GM12878 (cell line): ENCODE measurements at regions not wholly inside any gene's neighbourhood (a gene's known extent, or its start where the extent isn't known, plus 50 kb on each side); places are given as distances from the start of the nearest gene placed in this dataset.

ENCODE experiments used
- ATAC-seq: fragments of 200-7000 bp; cut with Tn5 transposase; 3 replicates; pipeline ENCODE4 v1.9.1; 2020; ENCODE audit warnings: mild to moderate bottlenecking, moderate library complexity
- BruUV-seq: library from RNA; stranded (reverse); fragments of 400-500 nt; replicated peaks from 2 replicates; lab custom pipeline; 2021; lab: Mats Ljungman, UMichigan
- CTCF ChIA-PET: fragments of 300-600 bp; sonication (Branson Sonifier 250); formaldehyde crosslinking; extraction: SDS; loops from one replicate; lab custom pipeline; 2021; ENCODE audit warnings: inconsistent platforms; lab: Yijun Ruan, JAX
- POLR2A ChIA-PET: fragments of 350-600 bp; formaldehyde crosslinking; extraction: SDS; loops from one replicate; lab custom pipeline; 2021; ENCODE audit warnings: inconsistent platforms; lab: Charles Lee
- RAD21 ChIA-PET: fragments of 300-600 bp; sonication (Branson Sonifier 250); formaldehyde crosslinking; loops from one replicate; lab custom pipeline; 2023; ENCODE audit warnings: antibody characterized with exemption; ENCODE audit not compliant: unreplicated experiment; lab: Charles Lee
- SMC1A ChIA-PET: fragments of 300-600 bp; sonication (Branson Sonifier 250); formaldehyde crosslinking; loops from one replicate; lab custom pipeline; 2023; ENCODE audit not compliant: unreplicated experiment, uncharacterized antibody; lab: Charles Lee
- DNase-seq: peaks from one replicate; pipeline ENCODE4 v3.0.0-alpha.2; 2011; ENCODE audit warnings: low read depth, low spot score
- FAIRE-seq: peaks from 3 replicates; lab custom pipeline; 2011; peaks lifted over from hg19 to GRCh38; lab: Jason Lieb, UNC
- H2AFZ ChIP-seq: 2 replicates; pipeline ENCODE4 v1.6.0; 2011; ENCODE audit warnings: low read depth, low read length, control low read depth; ENCODE audit not compliant: control insufficient read depth
- H3K27ac ChIP-seq: 2 replicates; pipeline ENCODE4 v1.5.1; 2011; ENCODE audit warnings: control low read depth; ENCODE audit not compliant: control insufficient read depth, insufficient read depth
- H3K27me3 ChIP-seq, 2 experiments: replicated peaks in 1 of 2; 2 replicates each; pipeline versions ENCODE4 v1.6.0 to v1.6.1; 2011; ENCODE audit warnings: low read length in 1 of 2; ENCODE audit not compliant: control insufficient read depth in 2 of 2, insufficient read depth in 2 of 2
- H3K36me3 ChIP-seq, 2 experiments: 2 replicates each; pipeline ENCODE4 v1.5.1; 2011; ENCODE audit warnings: low read length in 1 of 2; ENCODE audit not compliant: control insufficient read depth in 2 of 2, insufficient read depth in 2 of 2
- H3K4me1 ChIP-seq: 2 replicates; pipeline ENCODE4 v1.6.1; 2011; ENCODE audit warnings: mild to moderate bottlenecking, low read length, moderate library complexity, mixed read lengths; ENCODE audit not compliant: control insufficient read depth, insufficient read depth
- H3K4me2 ChIP-seq: 2 replicates; pipeline ENCODE4 v1.6.0; 2011; ENCODE audit warnings: control low read depth; ENCODE audit not compliant: control insufficient read depth, insufficient read depth
- H3K4me3 ChIP-seq: fragments of 200-600 bp; sonication (generic); 2 replicates; pipeline ENCODE4 v1.5.1; 2016
- H3K79me2 ChIP-seq: 2 replicates; pipeline ENCODE4 v1.6.0; 2011; ENCODE audit warnings: low read length; ENCODE audit not compliant: control insufficient read depth, insufficient read depth
- H3K9ac ChIP-seq: 2 replicates; pipeline ENCODE4 v1.8.0; 2011; ENCODE audit warnings: low read length, control low read depth, mixed read lengths; ENCODE audit not compliant: control insufficient read depth, insufficient read depth
- H3K9me3 ChIP-seq: replicated peaks from 3 replicates; pipeline ENCODE4 v1.5.1; 2011; ENCODE audit warnings: mild to moderate bottlenecking, low read length; ENCODE audit not compliant: control insufficient read depth, insufficient read depth
- H4K20me1 ChIP-seq: 2 replicates; pipeline ENCODE4 v1.6.0; 2011; ENCODE audit not compliant: control insufficient read depth, insufficient read depth
- BCL11A ChIP-seq: IDR thresholded peaks from 2 replicates; pipeline ENCODE4 v1.6.1; 2011; ENCODE audit warnings: low read depth, low read length
- CREB1 ChIP-seq: IDR thresholded peaks from 2 replicates; pipeline ENCODE4 v1.6.1; 2012; ENCODE audit warnings: low read depth, mild to moderate bottlenecking, inconsistent platforms
- EED ChIP-seq: sonication (generic); IDR thresholded peaks from 2 replicates; pipeline ENCODE4 v1.6.1; 2016; ENCODE audit warnings: antibody characterized with exemption, low read depth
- EZH2 ChIP-seq: IDR thresholded peaks from 2 replicates; pipeline ENCODE4 v1.6.1; 2012; ENCODE audit warnings: low read depth, mild to moderate bottlenecking, control low read depth, inconsistent platforms, low read length, borderline replicate concordance; ENCODE audit not compliant: control insufficient read depth
- FOS ChIP-seq: IDR thresholded peaks from 3 replicates; pipeline ENCODE4 v1.6.1; 2011; ENCODE audit warnings: borderline replicate concordance; ENCODE audit not compliant: insufficient read length; ENCODE audit errors: extremely low read depth
- NR2C2 ChIP-seq: IDR thresholded peaks from 2 replicates; pipeline ENCODE4 v1.6.1; 2011; ENCODE audit warnings: borderline replicate concordance, low read depth; ENCODE audit not compliant: control insufficient read depth, insufficient read length
- NR2F1 ChIP-seq: fragments of 450-650 bp; conservative IDR thresholded peaks from 2 replicates; pipeline ENCODE4 v1.6.1; 2017; ENCODE audit warnings: mild to moderate bottlenecking
- SUPT20H ChIP-seq: IDR thresholded peaks from 2 replicates; pipeline ENCODE4 v1.6.1; 2011; ENCODE audit warnings: low read depth, mild to moderate bottlenecking, low read length, moderate library complexity, borderline replicate concordance; ENCODE audit not compliant: control insufficient read depth
- TCF3 ChIP-seq: IDR thresholded peaks from 2 replicates; pipeline ENCODE4 v1.6.1; 2012; ENCODE audit warnings: low read depth, mild to moderate bottlenecking, low read length, borderline replicate concordance; ENCODE audit not compliant: insufficient read depth
- ZZZ3 ChIP-seq: IDR thresholded peaks from 2 replicates; pipeline ENCODE4 v1.6.1; 2011; ENCODE audit warnings: low read depth; ENCODE audit not compliant: control insufficient read depth, insufficient read length
- WGBS: methylation state at CpG from one replicate; pipeline ENCODE4 v1.1.6; 2016; ENCODE audit warnings: low lambda C conversion rate; ENCODE audit not compliant: insufficient replicate concordance, insufficient coverage; ENCODE audit errors: missing lambda C conversion rate; 5-methylcytosine and 5-hydroxymethylcytosine counted together
- in situ Hi-C: fragments of 300-500 bp; cut with MboI; formaldehyde crosslinking; loops from 9 replicates; pipeline ENCODE4 v1.14.3; 2018; ENCODE audit warnings: mixed read lengths
- intact Hi-C: fragments of 100-400 bp; cut with micrococcal nuclease; formaldehyde crosslinking; loops from one replicate; pipeline ENCODE4 v1.14.2; 2022; ENCODE audit not compliant: unreplicated experiment
- TF ChIP-seq, protein P1 (sequence below): fragments of 450-650 bp; IDR thresholded peaks from 2 replicates; pipeline ENCODE4 v1.6.1; 2016; ENCODE audit warnings: mild to moderate bottlenecking
- TF ChIP-seq, protein P2 (sequence below): IDR thresholded peaks from 2 replicates; pipeline ENCODE4 v1.6.1; 2012; ENCODE audit warnings: low read depth, low read length, improper control_type of control experiment

DNA sequence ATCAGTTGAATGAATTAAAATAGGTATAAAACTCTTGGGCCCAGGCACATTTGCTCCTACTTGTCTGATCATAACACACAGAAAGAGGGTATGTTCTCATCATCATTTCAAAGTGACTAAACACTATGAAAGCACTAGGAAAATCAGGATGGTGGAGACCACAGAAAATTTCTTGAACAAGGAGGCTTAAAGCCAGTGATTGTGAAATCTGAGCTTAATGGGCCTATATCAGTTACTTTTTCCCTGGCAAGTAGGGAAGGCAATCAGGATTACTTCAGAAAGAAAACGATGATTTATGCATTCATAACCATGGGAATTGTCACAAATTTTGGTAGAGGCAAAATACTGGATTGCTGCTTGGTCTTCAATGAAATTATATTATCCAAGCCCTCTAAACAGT, 434.4 kb upstream of the CNTN4 start:
- ATAC-seq, result no peak
- SMC1A ChIA-PET, result no interaction called here
- intact Hi-C loops, result no loop called here
- no peak overlapping the region for H3K4me2 ChIP-seq
- POLR2A ChIA-PET, result no interaction called here
- CTCF ChIA-PET, result no interaction called here
- BruUV-seq, result no TSS peak
- RAD21 ChIA-PET, result no interaction called here
- H3K4me1 ChIP-seq, result no peaks in the 10 kb centered on the region
- in situ Hi-C loops, result no loop called here
- no peak overlapping the region for H3K4me3 ChIP-seq
- H3K27me3 ChIP-seq, result no peaks in the 10 kb centered on the region
- H3K9ac ChIP-seq, result no peak overlapping the region
- DNase-seq, result no peak
- no peak for FAIRE-seq
- WGBS, result 0% methylated on average over 1 of the region's 1 CpG
- H3K79me2 ChIP-seq, result no peaks in the 10 kb centered on the region
- H3K36me3 ChIP-seq, result no peaks in the 10 kb centered on the region
- no peak for TF ChIP-seq EZH2
- TF ChIP-seq FOS, result no peak
- no peak for TF ChIP-seq SUPT20H
- TF ChIP-seq CREB1, result no peak
- no peak for TF ChIP-seq NR2C2
- no peak for TF ChIP-seq NR2F1
- TF ChIP-seq, protein P1, sequence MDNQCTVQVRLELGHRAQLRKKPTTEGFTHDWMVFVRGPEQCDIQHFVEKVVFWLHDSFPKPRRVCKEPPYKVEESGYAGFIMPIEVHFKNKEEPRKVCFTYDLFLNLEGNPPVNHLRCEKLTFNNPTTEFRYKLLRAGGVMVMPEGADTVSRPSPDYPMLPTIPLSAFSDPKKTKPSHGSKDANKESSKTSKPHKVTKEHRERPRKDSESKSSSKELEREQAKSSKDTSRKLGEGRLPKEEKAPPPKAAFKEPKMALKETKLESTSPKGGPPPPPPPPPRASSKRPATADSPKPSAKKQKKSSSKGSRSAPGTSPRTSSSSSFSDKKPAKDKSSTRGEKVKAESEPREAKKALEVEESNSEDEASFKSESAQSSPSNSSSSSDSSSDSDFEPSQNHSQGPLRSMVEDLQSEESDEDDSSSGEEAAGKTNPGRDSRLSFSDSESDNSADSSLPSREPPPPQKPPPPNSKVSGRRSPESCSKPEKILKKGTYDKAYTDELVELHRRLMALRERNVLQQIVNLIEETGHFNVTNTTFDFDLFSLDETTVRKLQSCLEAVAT, result no peak
- TF ChIP-seq EED, result no peak
- no peak for TF ChIP-seq ZZZ3
- TF ChIP-seq, protein P2, sequence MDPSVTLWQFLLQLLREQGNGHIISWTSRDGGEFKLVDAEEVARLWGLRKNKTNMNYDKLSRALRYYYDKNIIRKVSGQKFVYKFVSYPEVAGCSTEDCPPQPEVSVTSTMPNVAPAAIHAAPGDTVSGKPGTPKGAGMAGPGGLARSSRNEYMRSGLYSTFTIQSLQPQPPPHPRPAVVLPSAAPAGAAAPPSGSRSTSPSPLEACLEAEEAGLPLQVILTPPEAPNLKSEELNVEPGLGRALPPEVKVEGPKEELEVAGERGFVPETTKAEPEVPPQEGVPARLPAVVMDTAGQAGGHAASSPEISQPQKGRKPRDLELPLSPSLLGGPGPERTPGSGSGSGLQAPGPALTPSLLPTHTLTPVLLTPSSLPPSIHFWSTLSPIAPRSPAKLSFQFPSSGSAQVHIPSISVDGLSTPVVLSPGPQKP, result no peak
- TF ChIP-seq TCF3, result no peak
- TF ChIP-seq BCL11A, result no peak
- H4K20me1 ChIP-seq, result no peaks in the 10 kb centered on the region
- no peak overlapping the region for H2AFZ ChIP-seq
- H3K9me3 ChIP-seq, result no peaks in the 10 kb centered on the region
- H3K27ac ChIP-seq, result no peak overlapping the region
